ENCODE measurements at regions not wholly inside any gene's neighbourhood (a gene's known extent, or its start where the extent isn't known, plus 50 kb on each side); places are given as distances from the start of the nearest gene placed in this dataset.
"Not testable (repeated sequence)": the region's sequence is repeated elsewhere in the genome, so short reads cannot be mapped to it uniquely, and the experiment has no call there.

GRCh38 chr12:17239874-17240273 is 633.9 kb upstream of the LMO3 start:
- DNase-seq, result no peak

GRCh38 chr12:17235996-17236395 is 630.0 kb upstream of the LMO3 start:
- DNase-seq, result no peak

- DNase-seq, result no peak
Observed at GRCh38 chr12:17215759-17216570, 610.0 kb upstream of the LMO3 start.

GRCh38 chr12:17214929-17215328 is 609.0 kb upstream of the LMO3 start:
- no peak for DNase-seq

- DNase-seq, result no peak
Observed at GRCh38 chr12:17206553-17206952, 600.6 kb upstream of the LMO3 start.

- no peak for DNase-seq
Observed at GRCh38 chr12:17204289-17205054, 598.5 kb upstream of the LMO3 start.

- no peak for DNase-seq
Observed at GRCh38 chr12:17203497-17203896, 597.5 kb upstream of the LMO3 start.

GRCh38 chr12:17197971-17198370 is 592.0 kb upstream of the LMO3 start:
- DNase-seq, result no peak

- DNase-seq, result no peak
Observed at GRCh38 chr12:17192721-17193120, 586.8 kb upstream of the LMO3 start.

GRCh38 chr12:17169726-17170471 is 563.9 kb upstream of the LMO3 start:
- no peak for DNase-seq

GRCh38 chr12:17159506-17160300 is 553.7 kb upstream of the LMO3 start:
- no peak for DNase-seq

- DNase-seq, result no peak
Observed at GRCh38 chr12:17158201-17158600, 552.2 kb upstream of the LMO3 start.

GRCh38 chr12:17151917-17152316 is 546.0 kb upstream of the LMO3 start:
- no peak for DNase-seq

GRCh38 chr12:17148706-17149105 is 542.7 kb upstream of the LMO3 start:
- DNase-seq, result no peak

- no peak for DNase-seq
Observed at GRCh38 chr12:17142856-17143255, 536.9 kb upstream of the LMO3 start.

GRCh38 chr12:17139931-17140330 is 534.0 kb upstream of the LMO3 start:
- no peak for DNase-seq

- DNase-seq, result no peak
Observed at GRCh38 chr12:17137396-17137795, 531.4 kb upstream of the LMO3 start.

GRCh38 chr12:17134315-17134714 is 528.4 kb upstream of the LMO3 start:
- DNase-seq, result no peak

GRCh38 chr12:17132336-17132735 is 526.4 kb upstream of the LMO3 start:
- DNase-seq, result no peak

GRCh38 chr12:17116538-17116937 is 510.6 kb upstream of the LMO3 start:
- not testable (repeated sequence) for DNase-seq

GRCh38 chr12:17110316-17110715 is 504.4 kb upstream of the LMO3 start:
- no peak for DNase-seq

All from nucleus accumbens (tissue), 56 donors.